OCI-LY3 (cell line): ENCODE measurements at regions not wholly inside any gene's neighbourhood (a gene's known extent, or its start where the extent isn't known, plus 50 kb on each side); places are given as distances from the start of the nearest gene placed in this dataset.

ENCODE experiments used
- EZH2phosphoT487 ChIP-seq: fragments of 200-600 bp; shearing (Covaris generic); IDR thresholded peaks from 2 replicates; pipeline ENCODE4 v1.6.1; 2018; ENCODE audit warnings: antibody characterized with exemption, mixed run types, low read depth
- TF ChIP-seq, protein P1 (sequence below): fragments of 200-600, 300-600 bp; sonication (generic); IDR thresholded peaks from 2 replicates; pipeline ENCODE4 v1.5.1; 2014; ENCODE audit warnings: antibody characterized with exemption, low read length, low read depth

DNA sequence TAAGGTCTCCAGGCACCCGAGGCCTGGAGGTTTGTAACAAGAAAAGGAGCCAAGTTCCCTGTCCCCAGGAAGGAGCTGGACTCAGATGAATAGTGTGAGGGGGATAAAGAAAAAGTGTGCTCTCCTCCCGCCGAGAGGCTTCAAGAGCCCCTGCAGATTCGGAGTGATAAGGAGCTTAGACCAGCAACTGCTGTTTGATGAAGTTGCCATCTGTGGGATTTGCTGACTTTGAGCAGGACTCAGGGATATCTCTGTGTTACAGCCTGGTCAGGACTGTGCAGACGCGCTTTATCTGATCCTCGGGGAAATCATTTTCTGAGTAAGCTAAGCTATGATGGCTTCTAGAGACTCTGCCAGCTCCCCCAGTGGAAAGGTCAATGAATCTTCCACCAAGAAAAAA lies 1017.0 kb downstream of the TBC1D22A start:
- TF ChIP-seq, protein P1, sequence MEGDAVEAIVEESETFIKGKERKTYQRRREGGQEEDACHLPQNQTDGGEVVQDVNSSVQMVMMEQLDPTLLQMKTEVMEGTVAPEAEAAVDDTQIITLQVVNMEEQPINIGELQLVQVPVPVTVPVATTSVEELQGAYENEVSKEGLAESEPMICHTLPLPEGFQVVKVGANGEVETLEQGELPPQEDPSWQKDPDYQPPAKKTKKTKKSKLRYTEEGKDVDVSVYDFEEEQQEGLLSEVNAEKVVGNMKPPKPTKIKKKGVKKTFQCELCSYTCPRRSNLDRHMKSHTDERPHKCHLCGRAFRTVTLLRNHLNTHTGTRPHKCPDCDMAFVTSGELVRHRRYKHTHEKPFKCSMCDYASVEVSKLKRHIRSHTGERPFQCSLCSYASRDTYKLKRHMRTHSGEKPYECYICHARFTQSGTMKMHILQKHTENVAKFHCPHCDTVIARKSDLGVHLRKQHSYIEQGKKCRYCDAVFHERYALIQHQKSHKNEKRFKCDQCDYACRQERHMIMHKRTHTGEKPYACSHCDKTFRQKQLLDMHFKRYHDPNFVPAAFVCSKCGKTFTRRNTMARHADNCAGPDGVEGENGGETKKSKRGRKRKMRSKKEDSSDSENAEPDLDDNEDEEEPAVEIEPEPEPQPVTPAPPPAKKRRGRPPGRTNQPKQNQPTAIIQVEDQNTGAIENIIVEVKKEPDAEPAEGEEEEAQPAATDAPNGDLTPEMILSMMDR = no peak
- no peak for TF ChIP-seq EZH2phosphoT487
